Ishikawa (cell line): ENCODE measurements at regions not wholly inside any gene's neighbourhood (a gene's known extent, or its start where the extent isn't known, plus 50 kb on each side); places are given as distances from the start of the nearest gene placed in this dataset.

ENCODE experiments used
- CEBPB ChIP-seq: IDR thresholded peaks from 2 replicates; pipeline ENCODE4 v1.6.1; 2012
- CREB1 ChIP-seq: IDR thresholded peaks from 2 replicates; pipeline ENCODE4 v1.6.1; 2012; ENCODE audit warnings: low read depth
- EGR1 ChIP-seq: IDR thresholded peaks from 2 replicates; pipeline ENCODE4 v1.6.1; 2012
- EP300 ChIP-seq: IDR thresholded peaks from 2 replicates; pipeline ENCODE4 v1.6.1; 2012; ENCODE audit warnings: borderline replicate concordance
- FOXM1 ChIP-seq: IDR thresholded peaks from 2 replicates; pipeline ENCODE4 v1.6.1; 2012; ENCODE audit warnings: low read depth, borderline replicate concordance
- MAX ChIP-seq: IDR thresholded peaks from 2 replicates; pipeline ENCODE4 v1.6.1; 2012
- NFIC ChIP-seq: IDR thresholded peaks from 2 replicates; pipeline ENCODE4 v1.6.1; 2012
- RAD21 ChIP-seq: IDR thresholded peaks from 2 replicates; pipeline ENCODE4 v1.6.1; 2012; ENCODE audit warnings: low read depth
- REST ChIP-seq: IDR thresholded peaks from 2 replicates; pipeline ENCODE4 v1.6.1; 2012; ENCODE audit warnings: low read depth, mild to moderate bottlenecking
- TAF1 ChIP-seq: IDR thresholded peaks from 2 replicates; pipeline ENCODE4 v1.6.1; 2012; ENCODE audit warnings: low read depth, mild to moderate bottlenecking
- TCF12 ChIP-seq: IDR thresholded peaks from 2 replicates; pipeline ENCODE4 v1.6.1; 2012; ENCODE audit warnings: low read depth
- TEAD4 ChIP-seq: IDR thresholded peaks from 2 replicates; pipeline ENCODE4 v1.6.1; 2012
- USF1 ChIP-seq: IDR thresholded peaks from 2 replicates; pipeline ENCODE4 v1.6.1; 2012
- YY1 ChIP-seq: IDR thresholded peaks from 2 replicates; pipeline ENCODE4 v1.6.1; 2012; ENCODE audit warnings: low read depth
- ZBTB7A ChIP-seq: IDR thresholded peaks from 2 replicates; pipeline ENCODE4 v1.6.1; 2012; ENCODE audit warnings: low read depth

GRCh38 chr13:111482126-111482525 lies 161.7 kb downstream of the TEX29 start:
- TF ChIP-seq TCF12: no peak
- no peak for TF ChIP-seq REST
- TF ChIP-seq FOXM1: no peak
- TF ChIP-seq TEAD4: no peak
- no peak for TF ChIP-seq CREB1
- no peak for TF ChIP-seq EP300
- no peak for TF ChIP-seq ZBTB7A

GRCh38 chr13:111482806-111483620 lies 162.6 kb downstream of the TEX29 start:
- TF ChIP-seq ZBTB7A: no peak
- TF ChIP-seq REST: no peak
- no peak for TF ChIP-seq CREB1
- TF ChIP-seq NFIC: no peak
- no peak for TF ChIP-seq TCF12
- TF ChIP-seq TAF1: no peak
- TF ChIP-seq RAD21: no peak
- no peak for TF ChIP-seq CEBPB
- TF ChIP-seq MAX: no peak
- no peak for TF ChIP-seq YY1
- no peak for TF ChIP-seq FOXM1
- TF ChIP-seq USF1: no peak

GRCh38 chr13:111483621-111483987 lies 163.2 kb downstream of the TEX29 start:
- TF ChIP-seq NFIC (no peak), USF1 (no peak), FOXM1 (no peak), REST (no peak), RAD21 (no peak), CREB1 (no peak), EP300 (no peak), TEAD4 (no peak), MAX (no peak), YY1 (no peak), CEBPB (no peak), TAF1 (no peak), EGR1 (no peak), TCF12 (no peak), ZBTB7A (no peak)

GRCh38 chr13:111484141-111484925 lies 163.9 kb downstream of the TEX29 start:
- TF ChIP-seq CREB1 (no peak), ZBTB7A (no peak), FOXM1 (no peak), RAD21 (no peak), EP300 (no peak), MAX (no peak), YY1 (no peak), NFIC (no peak), TCF12 (no peak), CEBPB (no peak)
